ENCODE measurements at regions not wholly inside any gene's neighbourhood (a gene's known extent, or its start where the extent isn't known, plus 50 kb on each side); places are given as distances from the start of the nearest gene placed in this dataset.
A peak's percentile ranks its signal among the peaks of the same experiment; 100 is the strongest.

- Mint-ChIP-seq H3K4me1 (ENCODE audit: low read depth) (peaks cover 2% of the 10 kb centered on the region), H3K4me3 (no peak overlapping the region), H3K36me3 (ENCODE audit: low read depth) (no peaks in the 10 kb centered on the region), H3K27ac (no peak overlapping the region), H3K9me3 (no peaks in the 10 kb centered on the region), H3K27me3 (peaks cover 15% of the 10 kb centered on the region)
- CTCF ChIA-PET = interaction anchor here (0.7 to 1.4 kb wide), 5 partner anchors 12 to 545 kb away, joined by 3 read pairs; no protein-coding TSS in a partner anchor
- intact Hi-C loops (cut with micrococcal nuclease) = no loop called here
- no peak for DNase-seq
- POLR2A ChIA-PET = interaction anchor here (1.0 kb wide), 1 partner anchor 13 kb away, joined by 3 read pairs; no protein-coding TSS in a partner anchor
- ATAC-seq = no peak
- no peak for TF ChIP-seq CTCF (IDR thresholded peaks at IDR 0.05)
Measured at GRCh38 chr6:6729971-6730370, 141.5 kb downstream of the LY86 start.

GRCh38 chr6:6730831-6731230 lies 142.3 kb downstream of the LY86 start:
- no peak for ATAC-seq
- Mint-ChIP-seq H3K27ac (no peak overlapping the region), H3K36me3 (ENCODE audit: low read depth) (no peaks in the 10 kb centered on the region), H3K27me3 (peaks cover 13% of the 10 kb centered on the region), H3K9me3 (no peaks in the 10 kb centered on the region), H3K4me3 (no peak overlapping the region), H3K4me1 (ENCODE audit: low read depth) (no peaks in the 10 kb centered on the region)
- CTCF ChIA-PET = interaction anchor here (0.9 to 1.4 kb wide), 4 partner anchors 13 to 508 kb away, joined by 3 read pairs; no protein-coding TSS in a partner anchor
- intact Hi-C loops (cut with micrococcal nuclease) = no loop called here
- POLR2A ChIA-PET = no interaction called here
- no peak for TF ChIP-seq CTCF (IDR thresholded peaks at IDR 0.05)
- peak; percentile 34 for DNase-seq

GRCh38 chr6:6734479-6735465 lies 146.3 kb downstream of the LY86 start:
- Mint-ChIP-seq H3K27ac (no peak overlapping the region), H3K36me3 (ENCODE audit: low read depth) (no peaks in the 10 kb centered on the region), H3K9me3 (no peaks in the 10 kb centered on the region), H3K4me1 (ENCODE audit: low read depth) (no peaks in the 10 kb centered on the region), H3K4me3 (no peak overlapping the region), H3K27me3 (peaks cover 25% of the 10 kb centered on the region)
- DNase-seq (no peak), ATAC-seq (no peak)
- ChIA-PET POLR2A (interaction anchor here (0.7 to 1.2 kb wide), 2 partner anchors 10 to 11 kb away, joined by 3 to 4 read pairs; no protein-coding TSS in a partner anchor), CTCF (interaction anchor here (1.1 to 1.2 kb wide), 2 partner anchors 11 to 13 kb away, joined by 3 to 5 read pairs; no protein-coding TSS in a partner anchor)
- intact Hi-C loops (cut with micrococcal nuclease) = no loop called here
- no peak for TF ChIP-seq CTCF (IDR thresholded peaks at IDR 0.05)

GRCh38 chr6:6736791-6737654 lies 148.5 kb downstream of the LY86 start:
- Mint-ChIP-seq H3K27me3 (peaks cover 25% of the 10 kb centered on the region), H3K9me3 (no peaks in the 10 kb centered on the region), H3K4me1 (ENCODE audit: low read depth) (no peaks in the 10 kb centered on the region), H3K36me3 (ENCODE audit: low read depth) (no peaks in the 10 kb centered on the region), H3K4me3 (no peak overlapping the region), H3K27ac (no peak overlapping the region)
- no peak for TF ChIP-seq CTCF (IDR thresholded peaks at IDR 0.05)
- peak; percentile 20 for ATAC-seq
- ChIA-PET POLR2A (no interaction called here), CTCF (interaction anchor here (1.5 kb wide), 1 partner anchor 502 kb away, joined by 3 read pairs; no protein-coding TSS in a partner anchor)
- DNase-seq = no peak
- intact Hi-C loops (cut with micrococcal nuclease) = no loop called here

Data from activated CD8-positive, alpha-beta T cell treated with anti-CD3 and anti-CD28 coated beads for 36 hours (primary cell).